GM18511 (cell line): ENCODE measurements at regions not wholly inside any gene's neighbourhood (a gene's known extent, or its start where the extent isn't known, plus 50 kb on each side); places are given as distances from the start of the nearest gene placed in this dataset.
"Not testable (repeated sequence)": the region's sequence is repeated elsewhere in the genome, so short reads cannot be mapped to it uniquely, and the experiment has no call there.

ENCODE experiments used
- ATAC-seq: cut with Tn5 transposase; IDR thresholded peaks from one replicate; pipeline ENCODE4 v1.9.1; 2021; ENCODE audit warnings: mild to moderate bottlenecking, moderate library complexity; ENCODE audit not compliant: unreplicated experiment

DNA sequence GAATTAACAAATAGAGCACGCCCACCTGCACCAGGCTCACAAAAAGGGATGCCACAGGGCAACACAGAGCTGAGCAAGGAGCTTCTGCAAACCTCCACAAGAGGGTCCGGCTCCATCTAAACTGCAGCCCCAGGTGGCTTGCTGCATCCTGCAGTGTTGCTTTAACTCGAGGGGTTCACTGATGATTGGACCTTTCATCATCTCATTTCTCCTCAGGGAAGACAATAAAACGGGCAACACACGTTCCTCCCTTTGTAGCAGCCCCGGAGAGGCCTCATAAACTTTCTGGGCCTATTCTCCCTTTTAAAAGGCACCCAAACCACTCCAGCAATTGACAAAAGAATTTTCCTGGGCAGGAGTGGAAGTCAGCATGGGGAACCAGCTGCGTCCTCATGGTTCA, 161.5 kb upstream of the CDH4 start:
- no peak for ATAC-seq

DNA sequence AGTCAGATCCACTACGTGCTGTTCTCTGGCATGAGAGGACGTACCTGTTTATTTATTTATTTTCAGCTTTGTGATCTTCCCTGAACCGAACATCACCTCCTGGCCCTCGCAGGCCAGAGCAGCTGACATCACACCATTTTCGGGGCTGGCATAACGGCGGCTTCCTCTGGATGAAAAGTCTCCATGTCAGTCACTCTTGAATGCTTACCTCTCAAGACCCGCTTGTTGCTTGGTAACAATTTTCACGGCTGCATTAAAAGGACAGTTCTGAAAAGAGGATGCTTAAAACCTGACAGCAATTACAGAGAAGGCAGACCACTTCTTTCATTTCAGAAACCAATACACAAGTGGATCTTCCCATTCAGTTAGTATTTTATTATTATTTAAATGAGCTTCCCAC, 159.8 kb upstream of the CDH4 start:
- no peak for ATAC-seq

- ATAC-seq = no peak
Observed at GRCh38 chr20:61094581-61094980, 157.5 kb upstream of the CDH4 start.

- no peak for ATAC-seq
Observed at GRCh38 chr20:61096463-61096862, 155.6 kb upstream of the CDH4 start.

DNA sequence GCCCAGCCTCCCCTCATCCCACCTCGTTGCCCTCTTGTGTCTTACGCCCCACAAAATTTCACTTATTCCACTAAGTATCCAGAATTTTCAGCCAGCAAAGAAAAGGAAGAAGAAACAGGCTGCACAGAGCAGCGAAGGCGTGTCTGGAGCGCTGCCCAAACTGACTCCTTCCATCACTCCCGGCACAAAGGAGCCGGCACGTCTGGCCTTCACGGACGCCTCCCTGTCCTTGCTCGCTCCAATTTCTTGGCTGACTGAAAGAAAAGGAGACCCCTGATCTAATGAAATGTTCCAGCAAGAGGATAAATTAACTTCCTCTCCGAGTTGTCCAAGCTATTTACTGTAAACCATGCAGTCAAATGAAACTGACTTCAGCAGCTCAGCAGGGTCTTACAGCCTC, 152.3 kb upstream of the CDH4 start:
- ATAC-seq = no peak

DNA sequence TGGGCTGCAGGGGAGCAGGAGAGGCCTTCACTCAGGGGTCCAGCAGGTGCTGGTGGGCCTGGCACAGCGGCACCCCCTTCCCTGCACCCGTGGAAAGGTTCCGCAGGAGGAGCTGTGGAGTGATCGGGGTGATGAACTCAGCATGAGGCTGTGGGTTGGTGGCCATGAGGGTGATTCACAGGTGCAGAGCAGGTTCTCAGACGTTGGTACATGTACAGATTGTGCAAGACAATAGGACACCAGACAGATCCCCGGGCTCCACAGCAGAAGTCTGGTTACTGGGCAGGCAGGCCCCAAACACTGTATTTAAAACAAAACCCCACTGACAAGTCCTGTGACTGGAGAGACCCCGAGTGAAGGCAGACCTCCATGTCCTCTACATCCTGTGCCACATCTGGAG, 151.6 kb upstream of the CDH4 start:
- ATAC-seq = no peak

GRCh38 chr20:61101321-61101720, 150.7 kb upstream of the CDH4 start:
- not testable (repeated sequence) for ATAC-seq

DNA sequence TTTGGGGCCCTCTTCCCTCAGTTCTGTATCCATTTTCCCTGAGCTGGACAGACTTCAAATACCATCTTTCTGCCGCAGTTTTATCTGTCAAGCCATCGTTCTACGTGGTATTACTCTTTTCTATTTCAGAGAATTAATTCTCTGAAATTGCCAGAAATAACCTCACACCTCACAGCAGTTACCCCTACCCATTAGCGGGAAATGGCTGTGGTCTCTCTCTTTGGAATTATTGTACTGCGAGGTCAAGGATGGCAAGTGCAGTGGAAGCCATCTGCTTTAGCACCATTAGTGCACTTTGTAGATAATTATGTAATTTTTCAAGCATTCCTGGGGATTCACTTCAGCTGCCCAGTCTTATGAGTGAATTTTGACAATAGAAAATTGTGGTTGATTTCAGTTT, 147.8 kb upstream of the CDH4 start:
- ATAC-seq = no peak

DNA sequence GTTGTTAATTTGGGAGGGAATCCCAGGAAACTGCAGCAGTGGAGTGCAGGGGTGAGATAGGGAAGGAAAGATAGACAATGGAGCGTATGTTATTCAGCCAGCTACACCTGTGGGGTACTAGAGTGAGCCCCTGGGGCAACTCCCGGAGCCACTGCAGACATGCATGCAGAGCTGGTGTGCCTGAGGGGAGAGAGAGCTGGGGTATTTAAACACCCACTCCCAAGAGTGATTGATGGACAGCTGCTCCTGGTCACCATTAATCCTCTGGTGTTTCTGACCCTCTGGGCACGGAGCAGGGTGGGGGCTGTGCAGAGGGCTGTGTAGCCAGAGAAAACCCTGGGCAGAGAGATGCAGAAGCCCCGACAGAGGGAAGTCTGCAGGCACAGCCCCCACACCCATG, 146.7 kb upstream of the CDH4 start:
- ATAC-seq = no peak

DNA sequence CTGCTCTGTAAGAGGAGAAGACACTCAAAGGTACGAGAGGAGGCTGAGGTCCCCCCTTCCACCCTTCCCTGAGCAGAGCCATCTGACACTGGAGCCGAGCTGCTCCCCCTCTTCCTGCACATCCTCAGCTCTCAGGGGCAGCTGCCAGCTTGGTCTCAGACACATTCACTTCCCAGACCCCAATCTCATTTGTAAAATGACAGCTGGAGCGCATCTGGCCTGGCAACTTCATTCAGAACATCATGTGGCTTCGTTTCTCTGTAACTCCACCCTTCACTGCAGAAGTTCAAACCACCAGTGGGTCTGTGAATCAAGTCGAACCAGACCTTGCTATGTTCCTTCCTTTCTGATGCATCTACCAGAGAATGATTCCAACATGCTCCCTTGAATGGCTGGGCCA, 145.6 kb upstream of the CDH4 start:
- no peak for ATAC-seq

DNA sequence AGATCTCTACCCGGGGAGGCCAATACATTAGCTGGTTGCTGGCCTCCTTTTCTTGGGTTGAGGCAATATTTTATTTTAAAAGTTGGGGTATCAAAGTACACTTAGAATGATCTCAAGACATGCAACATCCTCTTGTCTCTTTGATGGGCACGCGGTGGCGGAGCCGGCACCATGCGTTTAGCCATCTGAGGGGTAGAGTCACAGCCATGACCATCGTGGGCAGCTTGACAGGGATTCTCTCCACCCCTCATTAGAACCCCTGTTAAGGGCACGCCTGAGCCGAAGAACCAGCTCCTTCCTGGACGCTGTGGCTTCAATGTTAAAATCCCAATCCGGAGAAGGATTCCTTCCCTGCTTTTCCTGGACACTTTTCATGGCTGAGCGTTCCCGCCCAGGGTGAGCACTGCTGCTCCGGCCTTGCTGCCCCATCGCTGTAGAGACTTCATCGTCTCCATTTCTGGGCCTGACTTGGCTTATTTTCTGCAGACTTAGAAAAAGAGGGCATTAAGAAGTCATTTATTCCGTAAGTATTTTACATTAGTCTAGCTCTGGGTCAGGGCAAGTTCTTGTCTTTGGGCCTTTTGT, 142.7 kb upstream of the CDH4 start:
- ATAC-seq = no peak

DNA sequence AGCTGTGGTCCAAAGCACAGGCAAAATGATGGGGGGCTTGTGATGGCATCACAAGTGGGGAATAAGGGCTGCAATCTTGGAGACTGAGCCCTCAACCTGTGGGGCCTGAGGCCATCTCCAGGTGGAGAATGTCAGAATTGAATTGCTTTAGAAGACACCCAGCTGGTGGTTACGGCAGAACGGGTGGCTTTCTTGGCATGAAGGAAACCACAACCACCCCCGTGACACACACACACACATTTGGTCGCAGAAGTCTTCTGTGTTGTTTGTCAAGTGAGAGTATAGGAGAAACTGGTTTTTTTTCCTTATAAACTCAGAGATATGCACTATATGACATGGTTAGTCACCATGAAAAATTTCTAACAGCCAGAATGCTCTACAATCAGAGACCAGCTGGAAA, 139.5 kb upstream of the CDH4 start:
- ATAC-seq = no peak

GRCh38 chr20:61113731-61114130, 138.3 kb upstream of the CDH4 start:
- ATAC-seq = no peak

DNA sequence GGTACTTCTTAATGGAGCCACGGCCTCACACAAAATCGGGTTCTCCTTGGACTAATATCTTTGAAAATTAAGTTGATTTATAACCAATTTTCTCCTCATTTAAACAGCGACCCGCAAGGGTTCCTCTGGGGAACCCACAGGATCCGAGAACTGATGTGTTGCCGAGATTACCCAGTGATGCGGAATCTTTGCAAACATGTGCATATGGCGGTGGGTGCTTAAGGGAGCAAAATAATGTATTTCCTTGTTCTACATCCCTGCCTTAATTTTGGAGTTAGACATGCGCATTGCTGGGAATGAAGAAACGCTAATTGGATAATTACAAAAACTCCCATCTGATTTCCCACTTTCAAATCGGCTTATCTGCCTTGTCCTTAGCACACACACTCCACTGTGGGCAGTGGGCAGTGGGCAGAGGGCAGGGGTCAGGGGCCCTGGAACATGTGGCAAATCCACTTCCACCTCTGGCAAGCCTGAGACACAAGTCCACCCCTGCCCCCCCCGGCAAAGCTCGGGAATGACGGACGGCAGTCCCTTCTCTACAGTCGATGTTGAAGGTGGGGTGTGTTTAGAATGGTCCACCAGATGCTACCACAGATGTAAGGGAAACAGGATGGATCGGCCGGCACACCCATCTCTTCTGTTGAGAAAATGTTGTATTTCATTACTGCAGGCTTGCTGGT, 137.4 kb upstream of the CDH4 start:
- ATAC-seq = no peak

GRCh38 chr20:61115364-61116065, 136.5 kb upstream of the CDH4 start:
- no peak for ATAC-seq

DNA sequence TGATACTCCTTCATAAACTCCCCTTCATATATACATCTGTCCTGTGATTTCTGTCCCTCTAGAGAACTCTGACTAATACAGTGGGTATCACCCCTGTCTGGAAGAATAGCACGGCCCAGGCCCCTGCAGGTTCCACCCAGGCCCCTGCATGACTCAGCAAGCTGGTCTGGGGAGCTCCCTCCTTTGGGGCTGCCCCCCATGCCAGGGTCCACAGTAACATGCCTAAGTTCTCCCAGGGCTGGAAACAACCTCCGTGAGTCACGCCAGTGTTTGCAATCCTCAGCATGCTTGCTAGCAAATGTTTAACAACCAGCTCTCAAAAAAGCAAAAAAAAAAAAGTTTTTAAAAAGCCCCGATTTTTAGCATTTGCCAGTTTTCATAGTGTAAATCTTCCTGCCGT, 134.3 kb upstream of the CDH4 start:
- ATAC-seq = no peak

DNA sequence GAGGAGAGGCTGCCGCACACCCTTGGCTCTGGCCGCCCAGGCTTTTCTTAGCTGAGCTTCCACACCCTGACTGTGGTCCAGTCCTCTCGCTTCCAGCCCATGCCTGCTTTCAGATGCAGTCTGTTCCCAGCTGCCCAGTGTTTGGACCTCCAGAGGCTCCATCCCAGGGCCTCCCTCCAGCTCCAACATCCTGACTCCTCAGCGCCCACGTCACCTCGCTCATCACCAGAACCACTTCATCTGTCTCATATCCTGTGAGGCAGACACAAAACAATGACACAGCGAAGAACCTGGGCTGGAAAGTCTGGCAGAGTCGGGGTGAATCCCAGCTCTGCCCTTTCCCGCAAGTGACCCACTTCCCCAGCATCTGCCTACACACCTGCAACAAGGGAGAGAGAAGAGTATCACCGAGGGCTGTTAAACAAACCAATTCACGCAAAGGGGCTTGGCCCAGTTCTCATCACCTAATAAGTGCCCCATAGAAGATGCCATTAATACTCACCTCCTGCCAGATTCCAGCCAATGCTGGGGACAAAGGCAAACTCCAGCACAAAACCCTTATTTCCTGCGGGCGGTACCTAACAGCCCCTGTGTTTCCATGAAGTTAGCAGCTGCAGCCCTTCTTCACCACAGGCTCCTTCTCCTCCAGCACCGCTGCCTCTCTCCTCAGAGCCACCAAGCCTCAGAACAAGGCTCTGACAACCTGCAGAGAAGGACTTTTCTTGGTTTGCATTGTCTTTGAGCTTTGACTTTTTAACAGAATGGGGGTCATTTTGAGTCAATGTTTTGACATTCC, 133.4 kb upstream of the CDH4 start:
- no peak for ATAC-seq

DNA sequence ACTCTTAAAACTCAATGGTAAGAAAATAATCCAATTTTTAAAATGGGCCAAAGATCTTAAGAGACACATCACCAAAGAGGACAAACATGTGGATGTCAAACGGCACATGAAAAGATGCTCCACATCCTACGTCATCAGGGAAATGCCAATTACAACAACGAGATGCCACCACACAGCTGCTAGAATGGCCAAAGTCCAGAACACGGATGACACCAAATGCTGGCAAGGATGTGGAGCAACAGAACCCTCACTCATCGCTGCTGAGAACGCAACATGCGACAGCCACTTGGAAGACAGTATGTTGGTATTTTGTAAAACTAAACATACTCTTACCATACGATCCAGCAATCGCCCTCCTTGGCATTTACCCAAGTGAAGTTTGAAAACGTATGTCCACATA, 132.8 kb upstream of the CDH4 start:
- no peak for ATAC-seq

GRCh38 chr20:61119794-61120410, 132.2 kb upstream of the CDH4 start:
- no peak for ATAC-seq

DNA sequence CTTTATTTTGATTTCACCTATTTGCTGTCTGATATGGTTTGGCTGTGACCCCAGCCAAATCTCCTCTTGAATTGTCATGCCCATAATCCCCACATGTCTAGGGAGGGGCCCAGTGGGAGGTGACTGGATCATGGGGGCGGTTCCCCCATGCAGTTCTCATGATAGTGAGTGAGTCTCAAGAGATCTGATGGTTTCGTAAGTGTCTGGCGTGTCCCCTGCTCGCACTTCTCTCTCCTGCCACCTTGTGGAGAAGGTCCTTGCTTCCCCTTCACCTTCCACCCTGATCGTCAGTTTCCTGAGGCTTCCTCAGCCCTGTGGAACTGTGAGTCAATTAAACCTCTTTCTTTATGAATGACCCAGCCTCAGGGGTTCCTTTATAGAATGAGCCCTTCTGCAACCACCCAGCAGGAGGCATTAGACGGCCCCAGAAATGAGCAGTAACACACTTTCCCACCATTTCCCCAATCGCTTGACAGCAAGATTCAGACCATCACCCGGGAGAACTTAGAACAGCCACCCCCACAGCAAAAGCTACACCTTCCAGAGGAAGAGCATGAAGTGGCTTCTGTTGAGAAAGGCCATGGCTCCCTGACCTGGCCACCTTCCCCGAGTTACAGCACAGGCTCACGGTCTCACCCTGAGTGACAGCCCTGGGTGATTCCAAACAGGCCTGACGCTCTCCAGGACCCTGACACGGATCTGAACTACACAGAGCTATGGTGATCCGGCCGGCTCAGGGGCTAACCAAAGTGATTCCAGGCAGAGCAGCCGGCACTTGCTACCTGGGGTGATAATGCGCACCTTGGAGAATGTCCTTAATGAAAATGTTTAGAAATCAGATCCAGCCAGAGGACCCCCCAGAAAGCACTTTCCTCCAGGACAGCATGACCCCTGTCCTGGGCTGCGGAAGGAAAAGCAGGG, 131.2 kb upstream of the CDH4 start:
- no peak for ATAC-seq
